ENCODE measurements at regions not wholly inside any gene's neighbourhood (a gene's known extent, or its start where the extent isn't known, plus 50 kb on each side); places are given as distances from the start of the nearest gene placed in this dataset.

- TF ChIP-seq CTCF (IDR thresholded peaks at IDR 0.05) = no peak
- no peak for TF ChIP-seq EP300 (IDR thresholded peaks at IDR 0.05)
- no peak for TF ChIP-seq POLR2AphosphoS5 (IDR thresholded peaks at IDR 0.05)
- no peak for TF ChIP-seq POLR2A (IDR thresholded peaks at IDR 0.05; ENCODE audit: low read depth)
These were observed 1732.4 kb upstream of the CDH6 start for GRCh38 chr5:29460971-29461559.
